HG03108 (cell line): ENCODE measurements at regions not wholly inside any gene's neighbourhood (a gene's known extent, or its start where the extent isn't known, plus 50 kb on each side); places are given as distances from the start of the nearest gene placed in this dataset.

ENCODE experiments used
- ATAC-seq: cut with Tn5 transposase; IDR thresholded peaks from one replicate; pipeline ENCODE4 v1.9.1; 2021; ENCODE audit warnings: moderate library complexity; ENCODE audit not compliant: unreplicated experiment

DNA sequence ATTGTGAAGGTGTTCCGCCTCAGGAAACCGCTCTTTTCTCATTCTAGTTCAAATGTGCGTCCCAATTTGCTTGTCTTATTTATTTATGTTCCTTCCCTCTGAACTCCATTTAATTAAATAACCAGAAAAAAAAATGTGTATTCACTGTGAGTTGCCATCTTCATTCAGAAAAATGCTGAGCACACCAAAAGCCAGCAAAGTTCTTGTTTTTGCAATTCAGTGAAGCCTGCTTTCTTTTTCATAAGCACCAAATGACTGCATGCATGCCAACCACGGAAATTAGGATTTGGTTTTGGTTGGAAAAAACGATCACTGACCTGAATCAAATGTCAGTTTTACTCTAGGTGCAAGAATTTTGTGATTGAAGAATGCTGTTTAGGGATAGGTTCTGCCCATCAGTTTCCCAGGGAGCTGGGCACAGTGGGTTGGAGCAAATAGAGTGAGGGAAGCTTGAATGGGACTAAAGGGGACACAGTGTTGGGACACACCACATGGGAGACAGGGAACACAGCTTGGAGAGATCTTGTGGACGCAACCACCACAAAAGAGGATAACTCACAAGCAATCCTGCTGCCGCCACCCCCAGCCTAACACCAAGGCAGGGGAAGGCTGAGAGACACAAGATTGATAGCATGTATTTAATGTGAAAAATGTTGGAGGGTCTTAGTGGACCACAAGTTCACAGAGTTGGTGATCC is 183.4 kb upstream of the GALNT2 start:
- no peak for ATAC-seq

DNA sequence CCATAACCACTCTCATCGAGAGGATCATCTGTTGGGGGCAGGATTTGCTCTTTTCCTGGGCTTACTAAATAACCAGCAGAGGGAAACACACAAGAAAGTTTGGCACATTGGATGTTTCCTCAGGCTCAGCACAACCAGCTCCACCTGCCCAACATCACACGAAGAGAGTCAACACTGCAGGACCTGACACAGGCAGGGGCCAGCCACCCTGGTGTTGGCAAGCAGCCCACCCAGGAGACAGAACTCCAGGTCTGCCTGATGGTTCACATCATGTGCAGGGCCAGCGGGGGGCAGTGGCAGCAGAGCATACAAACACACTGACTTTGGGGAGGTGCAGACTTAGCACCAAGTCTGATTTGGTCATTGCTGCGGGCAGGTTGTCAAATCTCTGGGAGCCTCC is 182.3 kb upstream of the GALNT2 start:
- no peak for ATAC-seq

DNA sequence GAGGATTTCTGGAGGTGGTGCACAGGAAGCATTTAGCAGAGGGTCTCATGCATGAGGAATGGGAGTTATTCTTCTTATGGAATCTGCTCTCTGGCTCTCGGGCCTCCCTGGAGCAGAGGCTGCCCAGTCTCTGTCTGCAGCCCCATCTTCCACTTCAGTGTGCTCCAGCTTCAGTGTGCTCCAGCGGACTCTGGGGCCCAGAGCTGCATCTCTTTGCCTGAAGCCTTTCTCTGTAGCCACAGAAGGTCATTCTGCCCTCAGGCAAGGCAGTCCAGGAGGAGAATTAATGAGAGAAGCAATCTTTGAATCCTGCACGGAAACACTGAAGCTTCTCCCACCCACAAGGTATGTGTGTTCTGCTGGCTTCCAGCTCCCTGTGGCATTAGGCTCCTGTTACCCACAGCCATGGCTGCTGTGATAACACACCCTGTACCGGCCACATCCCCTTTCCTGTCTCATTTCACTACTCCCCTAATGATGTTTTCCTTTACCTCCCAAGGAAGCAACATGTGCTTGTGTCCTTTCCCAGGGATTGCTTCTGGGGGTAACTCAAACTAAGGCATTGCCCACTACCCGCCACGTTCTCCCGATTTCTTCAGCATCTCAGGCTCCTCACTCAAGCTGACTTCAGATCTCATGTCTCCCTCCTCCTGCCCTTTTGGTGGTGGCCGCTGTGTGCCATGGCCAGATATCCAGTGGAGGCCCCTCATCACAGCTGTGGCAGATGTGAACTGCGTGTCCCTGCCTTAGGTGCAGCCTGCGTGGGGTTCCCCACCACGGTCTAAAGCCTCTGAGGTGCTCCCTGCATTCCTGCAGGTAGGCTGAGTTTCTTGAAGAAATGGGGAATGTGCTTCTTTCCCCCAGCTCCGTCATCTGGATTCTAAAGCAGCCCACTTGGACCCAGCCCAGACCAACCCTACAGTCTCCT is 181.2 kb upstream of the GALNT2 start:
- ATAC-seq = no peak

DNA sequence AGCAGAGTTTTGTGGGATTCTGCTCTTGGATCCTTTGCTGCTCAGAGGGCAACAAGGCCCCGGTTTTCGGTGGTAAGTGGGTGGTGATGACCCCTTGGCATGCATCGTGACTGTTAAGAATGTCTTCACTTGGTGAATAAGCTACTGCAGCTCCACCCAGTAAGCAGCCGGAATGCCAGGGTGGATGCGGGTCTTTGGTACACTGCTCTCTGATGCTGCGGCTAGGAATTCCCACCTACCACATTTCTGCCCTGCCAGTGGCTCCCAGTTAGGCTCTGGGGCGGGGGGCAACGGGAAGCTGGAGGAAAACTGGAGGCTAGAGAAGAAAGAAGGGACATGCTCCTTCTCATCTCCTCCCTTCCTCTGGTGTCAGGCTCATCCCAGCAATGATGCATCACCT is 180.4 kb upstream of the GALNT2 start:
- ATAC-seq = no peak

DNA sequence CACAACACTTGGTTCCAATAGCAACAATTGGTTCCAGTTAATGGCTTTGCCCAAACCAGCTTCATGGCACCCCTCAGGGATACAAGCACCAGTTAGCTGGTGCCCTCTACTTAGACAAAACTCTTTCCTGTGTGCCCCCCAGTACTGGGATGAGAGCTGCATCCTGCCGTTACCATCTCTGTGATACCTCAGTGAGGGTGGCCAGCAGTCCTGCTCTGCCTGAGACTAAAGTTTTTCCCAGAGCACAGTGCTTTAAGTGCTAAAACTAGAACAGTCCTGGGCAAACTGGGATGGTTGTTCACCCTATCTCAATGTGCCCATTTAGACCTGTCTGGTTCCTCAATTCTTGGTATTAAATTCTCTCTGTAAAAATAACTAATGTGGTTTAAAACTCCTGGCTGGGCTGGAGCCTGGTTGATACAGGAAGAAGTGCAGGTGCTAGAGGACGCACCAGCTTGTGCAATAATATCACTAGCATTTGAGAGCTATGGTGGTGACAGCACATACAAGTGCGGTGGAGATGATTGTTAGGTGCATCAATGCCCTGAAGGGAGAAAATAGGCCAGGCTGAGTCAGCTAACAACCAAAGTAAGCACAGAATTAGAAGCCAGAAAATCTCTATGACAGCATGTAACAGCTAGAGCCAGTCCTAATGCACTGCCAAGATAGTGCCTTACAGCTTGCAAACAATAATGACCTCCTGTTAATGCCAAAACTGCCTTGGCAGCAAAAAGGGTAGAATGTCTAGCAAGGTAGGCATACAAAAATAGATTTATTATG is 179.8 kb upstream of the GALNT2 start:
- no peak for ATAC-seq

DNA sequence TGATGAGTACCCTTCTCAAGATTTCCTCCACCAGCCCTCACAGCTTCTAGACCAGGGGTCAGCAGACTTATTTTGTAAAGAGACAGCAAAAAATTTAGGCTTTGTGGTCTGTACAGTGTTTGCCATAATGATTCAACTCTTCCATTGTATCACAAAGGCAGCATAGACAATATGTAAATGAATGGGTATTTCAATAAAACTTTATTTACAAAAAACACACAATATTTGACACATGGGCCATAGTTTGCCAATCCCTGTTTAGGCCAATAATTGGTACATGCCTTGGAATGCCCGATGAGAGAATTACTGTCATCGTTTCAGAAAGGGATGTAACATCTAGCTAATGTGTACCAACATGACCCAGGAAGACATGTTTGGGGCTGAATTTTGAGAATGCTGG is 178.9 kb upstream of the GALNT2 start:
- no peak for ATAC-seq

DNA sequence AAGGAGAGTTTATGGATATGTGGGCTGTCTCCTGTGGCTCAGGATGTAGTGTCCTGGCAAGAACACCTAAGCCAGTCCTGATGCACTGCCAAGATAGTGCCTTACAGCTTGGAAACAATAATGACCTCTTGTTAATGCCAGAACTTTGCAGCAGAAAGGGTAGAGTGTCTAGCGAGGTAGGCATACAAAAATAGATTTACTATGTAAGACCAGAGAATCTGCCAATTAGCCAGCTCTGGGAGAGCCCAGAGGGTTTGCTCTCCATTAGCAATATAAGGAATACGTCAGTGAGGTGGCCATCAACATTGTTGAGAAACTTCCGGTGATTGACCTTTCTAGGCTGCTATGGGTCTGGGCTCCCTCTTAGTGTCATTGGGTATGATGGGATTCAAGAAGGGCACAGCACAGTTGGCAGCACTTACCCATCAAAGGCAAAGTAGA is 178.5 kb upstream of the GALNT2 start:
- ATAC-seq = no peak

DNA sequence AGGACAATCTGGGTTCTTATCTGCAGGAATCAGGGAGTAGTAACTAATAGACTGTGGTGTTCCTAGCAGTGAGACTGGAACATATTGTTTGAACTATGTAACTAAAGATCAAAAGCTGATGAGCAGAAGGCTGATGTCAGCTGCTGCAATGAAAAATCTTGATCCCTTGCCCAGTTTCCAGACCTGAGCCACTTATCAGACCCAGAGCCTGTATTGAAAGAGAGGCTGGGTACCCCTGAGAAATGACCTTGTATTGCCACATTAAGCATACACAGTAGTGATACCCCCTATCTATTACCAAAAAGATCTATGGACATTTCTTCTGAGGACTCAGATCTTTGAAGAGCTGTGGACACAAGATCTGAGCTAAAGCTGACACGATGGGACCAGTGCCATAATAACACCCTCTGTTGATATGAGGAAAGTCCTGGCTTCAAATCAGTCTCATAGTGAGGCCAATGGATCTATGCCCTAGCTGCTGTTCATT is 178.0 kb upstream of the GALNT2 start:
- ATAC-seq = no peak

DNA sequence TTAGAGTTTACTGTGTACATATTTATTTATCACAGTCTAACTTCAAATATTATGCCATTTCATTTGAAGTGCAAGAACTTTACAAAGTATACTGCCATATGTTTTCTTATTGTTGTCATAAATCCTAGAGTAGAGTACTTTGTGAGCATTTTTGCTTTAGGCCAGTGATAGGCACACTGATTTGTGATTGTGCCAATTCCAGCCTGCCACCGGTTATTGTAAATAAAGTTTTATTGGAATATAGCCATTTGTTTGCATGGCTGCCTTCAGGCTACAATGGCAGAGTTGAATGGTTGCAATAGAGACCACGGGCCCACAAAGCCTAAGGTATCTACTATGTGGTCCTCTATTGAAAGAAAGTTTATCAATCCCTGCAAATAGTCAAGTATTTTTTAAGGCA is 175.8 kb upstream of the GALNT2 start:
- no peak for ATAC-seq

DNA sequence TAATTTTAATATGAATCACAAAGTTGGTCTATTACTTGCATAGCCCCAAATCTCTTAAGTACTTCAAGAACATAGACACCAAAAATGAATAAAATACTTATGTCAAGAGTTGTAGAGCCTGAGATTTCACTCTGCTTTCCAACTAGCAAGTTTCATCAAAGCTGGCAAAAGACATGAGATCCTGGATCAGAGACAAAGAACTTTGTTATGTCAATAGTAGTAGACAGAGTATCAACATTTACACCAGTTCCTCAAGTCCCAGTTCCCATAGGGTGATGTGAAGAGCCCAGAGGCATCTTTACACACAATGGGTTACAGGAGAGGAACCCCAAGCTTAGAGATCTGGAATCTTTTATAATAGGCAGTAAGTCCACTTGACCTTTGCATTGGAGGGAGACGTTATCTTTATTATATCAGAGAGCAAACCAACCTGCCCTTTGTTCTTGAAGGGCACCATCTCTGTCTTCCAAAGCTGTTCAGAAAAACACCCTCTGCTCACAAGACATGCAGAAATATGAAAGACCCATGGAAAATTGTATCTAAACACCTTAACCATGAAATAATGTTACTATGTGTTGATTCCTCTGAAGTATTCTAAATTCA is 174.4 kb upstream of the GALNT2 start:
- no peak for ATAC-seq

DNA sequence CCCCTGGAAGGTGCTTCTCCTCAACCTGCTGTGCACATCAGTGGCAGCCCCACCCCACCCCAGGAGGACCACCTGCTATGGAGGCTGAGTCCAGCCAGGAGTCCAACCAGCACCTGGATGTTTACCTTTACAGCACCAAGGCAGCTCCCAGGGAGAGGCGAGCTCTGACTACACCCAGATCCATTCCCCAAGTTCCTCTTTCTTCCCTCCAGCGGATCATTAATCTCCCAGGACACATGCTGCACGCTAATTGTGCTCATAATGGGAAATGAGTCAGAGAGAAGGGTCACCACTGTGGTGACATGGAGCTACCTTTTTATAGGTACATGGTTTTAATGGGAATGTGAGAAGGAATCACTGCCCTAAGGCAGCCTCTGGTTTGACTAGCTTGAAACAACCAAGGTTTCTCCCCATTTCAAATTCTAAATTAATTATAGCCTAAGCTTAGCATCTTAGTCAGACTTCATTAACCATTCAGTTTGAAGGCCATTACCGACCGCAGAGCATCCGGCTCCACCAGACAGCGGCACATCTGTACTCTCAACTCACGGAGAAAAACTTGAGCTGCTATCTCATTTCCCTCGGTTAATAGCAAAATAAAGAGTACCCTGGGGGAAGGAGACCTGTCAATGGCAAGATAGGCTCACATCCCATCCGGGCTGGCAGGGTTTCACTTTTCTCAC is 173.1 kb upstream of the GALNT2 start:
- ATAC-seq = no peak

DNA sequence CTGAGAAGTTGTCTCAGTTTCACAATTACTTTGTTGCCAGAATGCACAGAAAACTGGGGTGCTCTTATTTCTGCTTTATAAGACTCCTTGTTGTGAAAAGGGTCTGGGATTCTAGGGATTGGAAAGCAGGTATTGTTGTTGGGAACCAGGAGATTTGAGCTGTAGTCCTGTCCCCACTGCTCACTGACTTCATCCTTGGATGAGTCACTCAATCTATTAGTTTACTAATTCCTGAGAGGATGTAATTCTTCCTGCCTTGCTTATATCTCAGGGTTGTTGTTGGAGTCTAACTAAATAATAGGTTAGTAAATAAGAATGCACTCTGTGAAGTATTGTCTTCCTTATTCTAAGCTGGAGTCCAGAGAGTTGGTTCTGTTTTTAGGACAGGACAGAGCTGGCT is 172.5 kb upstream of the GALNT2 start:
- no peak for ATAC-seq

DNA sequence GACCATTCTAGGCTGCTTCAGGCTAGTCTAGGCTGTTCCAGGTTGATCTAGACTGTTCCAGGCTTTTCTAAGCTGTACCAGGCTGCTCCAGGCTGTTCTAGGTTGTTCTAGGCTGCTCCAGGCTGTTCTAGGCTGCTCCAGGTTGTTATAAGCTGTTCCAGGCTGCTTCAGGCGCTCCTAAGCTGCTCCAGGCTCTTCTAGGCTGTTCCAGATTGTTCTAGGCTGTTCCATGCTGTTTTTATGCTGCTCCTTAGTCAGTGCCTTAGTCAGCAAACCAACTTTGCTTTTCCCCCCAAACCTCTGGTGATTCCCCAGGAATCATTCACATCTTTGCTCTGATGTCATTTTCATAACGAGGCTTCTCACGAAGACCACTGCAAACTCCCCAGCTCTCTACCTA is 171.4 kb upstream of the GALNT2 start:
- no peak for ATAC-seq

DNA sequence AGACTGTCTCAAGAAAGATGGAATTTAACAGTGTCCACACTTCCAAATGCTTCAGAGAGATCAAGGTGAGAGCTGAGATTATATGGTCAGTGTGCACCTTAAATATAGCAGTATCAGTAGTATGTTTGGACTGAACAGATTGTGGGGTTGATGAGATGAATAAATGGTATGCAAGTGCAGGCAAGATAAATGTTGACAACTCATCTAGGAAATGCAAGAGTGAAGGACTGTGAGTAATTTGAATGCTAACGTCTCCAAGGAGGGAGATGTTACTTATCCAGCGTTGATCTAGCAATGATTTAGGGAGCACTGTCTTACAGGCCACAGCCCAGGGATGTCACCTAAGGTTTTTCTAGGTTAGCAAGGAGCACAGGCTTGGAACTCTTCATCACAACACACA is 170.7 kb upstream of the GALNT2 start:
- no peak for ATAC-seq

DNA sequence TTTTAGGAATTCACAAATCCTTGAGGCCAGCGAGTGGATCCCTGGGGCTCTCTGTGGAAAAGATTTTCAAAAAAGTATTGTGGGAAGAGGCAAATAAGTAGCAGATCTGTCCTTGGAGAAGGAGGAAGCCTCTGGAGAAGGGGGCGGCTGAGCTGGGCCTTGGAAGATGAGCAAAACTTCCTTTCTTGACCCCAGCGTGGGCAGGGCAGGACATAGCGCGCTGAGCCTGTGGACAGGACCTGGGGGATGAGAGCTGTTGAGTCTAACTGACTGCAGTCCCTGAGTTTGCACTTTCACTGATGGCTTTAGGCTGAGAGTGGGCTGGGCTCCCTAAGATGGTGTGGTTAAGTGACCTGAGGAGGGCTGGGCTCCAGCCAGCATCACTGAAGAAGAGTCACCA is 170.2 kb upstream of the GALNT2 start:
- no peak for ATAC-seq

DNA sequence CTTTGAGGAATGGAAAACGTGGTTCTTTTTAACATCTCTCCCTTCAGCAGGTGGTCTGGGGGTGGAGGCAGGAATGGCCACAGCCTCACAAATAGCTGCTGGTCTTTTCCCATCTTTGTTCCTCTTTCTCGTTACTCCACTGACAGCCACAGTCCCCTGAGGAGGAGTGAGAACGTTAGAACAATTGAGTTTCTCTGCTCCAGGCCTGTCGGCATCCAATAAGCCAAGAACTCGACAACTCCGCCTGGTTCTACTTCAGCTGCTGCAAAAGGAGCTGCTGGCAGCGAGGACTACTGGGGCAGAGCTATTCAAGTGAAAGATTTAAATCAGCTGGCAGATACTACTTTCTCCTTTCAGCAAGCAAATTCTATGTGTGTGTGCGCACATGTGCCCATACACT is 169.5 kb upstream of the GALNT2 start:
- no peak for ATAC-seq

DNA sequence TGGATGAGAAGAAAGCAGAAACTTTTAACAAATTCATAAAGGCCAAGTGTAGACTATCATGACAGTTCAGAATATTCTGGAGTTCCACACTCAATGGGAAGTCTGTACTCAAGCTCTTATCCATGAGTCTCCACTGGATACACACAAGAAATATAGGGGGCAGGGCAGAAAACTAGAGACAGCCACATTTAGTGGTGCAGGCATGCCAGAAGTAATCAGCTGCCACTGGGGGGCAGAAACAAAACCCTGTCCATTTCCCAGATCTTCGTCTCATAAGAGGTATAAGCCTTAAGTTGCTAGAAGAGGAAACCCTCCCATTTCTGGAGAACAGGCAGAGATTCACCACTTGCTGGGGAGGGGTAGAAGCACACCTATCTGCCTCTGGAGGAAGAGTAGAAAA is 166.8 kb upstream of the GALNT2 start:
- no peak for ATAC-seq

DNA sequence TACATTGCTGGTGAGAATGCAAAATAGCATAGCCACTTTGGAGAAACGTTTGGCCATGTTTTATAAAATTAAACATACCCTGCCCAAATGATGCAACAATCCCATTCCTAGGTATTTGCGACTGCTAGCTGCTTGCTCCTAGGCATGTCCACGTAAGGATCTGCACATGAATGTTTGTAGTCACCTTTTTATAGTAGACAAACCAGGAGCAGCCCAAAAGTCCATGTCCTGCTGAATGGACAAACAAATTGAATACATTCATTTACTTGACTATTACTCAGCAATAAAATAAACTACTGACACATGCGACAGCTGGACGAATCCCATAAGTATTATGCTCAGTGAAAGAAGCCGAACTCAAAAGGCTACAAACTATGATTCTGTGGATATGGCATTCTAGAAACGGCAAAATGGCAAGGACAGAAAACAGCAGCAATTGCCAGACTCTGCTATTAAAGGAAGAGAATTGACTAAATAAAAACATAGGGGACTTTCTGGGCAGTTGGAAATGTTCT is 161.9 kb upstream of the GALNT2 start:
- no peak for ATAC-seq

DNA sequence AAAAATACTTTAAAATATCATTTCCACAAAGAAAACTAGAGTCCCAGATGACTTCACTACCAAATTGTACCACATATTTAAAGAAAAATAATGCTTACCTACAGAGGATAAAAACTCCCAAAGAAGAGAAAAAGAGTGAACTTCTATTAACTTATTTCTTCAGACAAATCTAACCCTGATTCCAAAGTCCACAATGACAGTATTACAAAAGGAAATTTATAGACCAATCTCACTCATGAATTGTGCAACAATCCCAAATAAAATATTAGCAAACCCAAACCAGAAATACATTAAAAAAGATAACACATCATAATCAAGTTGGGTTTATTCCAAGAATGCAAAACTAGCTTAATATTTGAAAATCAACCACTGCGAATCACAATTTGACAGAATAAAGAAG is 161.4 kb upstream of the GALNT2 start:
- ATAC-seq = no peak
